Naive B cell (primary cell): ENCODE measurements at regions not wholly inside any gene's neighbourhood (a gene's known extent, or its start where the extent isn't known, plus 50 kb on each side); places are given as distances from the start of the nearest gene placed in this dataset.

Experiments
- ATAC-seq, 2 donors: fragments of 150-1000 bp; cut with Tn5 transposase; 2 replicates each; pipeline ENCODE4 v1.10.0; 2021; ENCODE audit warnings: low read depth in 2 of 2, mild to moderate bottlenecking in 2 of 2, moderate library complexity in 2 of 2
- DNase-seq: peaks from one replicate; pipeline ENCODE4 v3.0.0; 2022
- H3K27ac Mint-ChIP-seq, 6 donors: one replicate each; pipeline ENCODE4 v1.8.0; 2020 to 2022; ENCODE audit warnings: mild to moderate bottlenecking in 6 of 6, mixed read lengths in 6 of 6, moderate library complexity in 5 of 6, inconsistent platforms in 2 of 6
- H3K27me3 Mint-ChIP-seq, 3 donors: one replicate each; pipeline ENCODE4 v1.8.0; 2021 to 2022; ENCODE audit warnings: mixed read lengths in 3 of 3, mild to moderate bottlenecking in 1 of 3
- H3K36me3 Mint-ChIP-seq, 2 donors: one replicate each; pipeline ENCODE4 v1.8.0; 2020 to 2022; ENCODE audit warnings: mixed read lengths in 2 of 2, inconsistent platforms in 1 of 2, mild to moderate bottlenecking in 1 of 2
- H3K4me1 Mint-ChIP-seq, 3 donors: one replicate each; pipeline ENCODE4 v1.8.0; 2020 to 2022; ENCODE audit warnings: mixed read lengths in 3 of 3, inconsistent platforms in 1 of 3, mild to moderate bottlenecking in 1 of 3, moderate library complexity in 1 of 3
- H3K4me3 Mint-ChIP-seq, 8 donors: one replicate each; pipeline ENCODE4 v1.8.0; 2020 to 2022; ENCODE audit warnings: mild to moderate bottlenecking in 8 of 8, mixed read lengths in 8 of 8, moderate library complexity in 8 of 8, inconsistent platforms in 2 of 8
- H3K9me3 Mint-ChIP-seq, 7 donors: one replicate each; pipeline ENCODE4 v1.8.0; 2020 to 2022; ENCODE audit warnings: mixed read lengths in 7 of 7, mild to moderate bottlenecking in 5 of 7, inconsistent platforms in 2 of 7, moderate library complexity in 1 of 7

DNA sequence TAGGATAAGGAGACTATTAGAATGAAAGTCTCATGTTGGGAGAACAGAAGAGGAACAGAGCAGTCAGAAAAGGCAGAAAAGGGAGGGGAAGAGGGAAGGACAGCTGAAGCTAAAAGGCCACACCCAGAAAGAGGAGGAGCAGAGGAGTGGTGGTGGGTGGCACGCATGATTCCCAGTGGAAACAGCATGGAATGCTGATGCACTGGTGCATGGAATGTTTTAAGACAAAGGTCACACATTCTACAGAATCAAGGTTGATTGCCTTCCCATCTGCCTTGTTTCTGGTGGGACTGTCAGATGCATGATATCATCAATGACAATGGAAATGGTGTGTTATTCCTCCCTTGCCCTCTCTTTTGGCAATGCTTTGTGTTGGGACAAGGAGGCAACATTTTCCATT is 285.4 kb upstream of the MKI67 start:
- H3K27me3 Mint-ChIP-seq: no peaks in the 10 kb centered on the region
- peaks cover 0 to 9% (median 5%) of the 10 kb centered on the region in 7 donors for H3K9me3 Mint-ChIP-seq
- H3K36me3 Mint-ChIP-seq: no peaks in the 10 kb centered on the region
- H3K4me3 Mint-ChIP-seq: no peak overlapping the region
- DNase-seq: no peak
- ATAC-seq: no peak
- no peak overlapping the region for H3K27ac Mint-ChIP-seq
- no peaks in the 10 kb centered on the region for H3K4me1 Mint-ChIP-seq

DNA sequence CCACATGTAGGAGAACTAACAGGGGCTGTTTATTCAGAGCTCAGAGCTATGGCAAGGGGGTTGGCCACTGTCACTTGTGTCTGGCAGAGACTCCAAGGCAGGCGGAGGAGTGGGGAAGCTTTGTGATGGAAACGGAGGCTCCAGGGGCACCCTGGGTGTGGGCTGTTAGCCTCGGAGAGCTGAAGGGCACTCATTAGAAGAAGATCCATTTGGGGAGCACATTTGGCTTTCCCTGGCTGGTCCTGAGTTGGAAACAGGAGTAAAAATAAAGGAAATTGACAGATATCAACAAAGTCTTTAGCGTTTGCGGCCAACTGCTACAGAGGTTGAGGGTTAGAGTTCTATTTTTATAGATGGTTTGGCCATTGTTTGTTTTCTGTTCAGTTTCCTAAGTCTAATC is 288.3 kb upstream of the MKI67 start:
- Mint-ChIP-seq H3K36me3 (no peaks in the 10 kb centered on the region), H3K27me3 (peaks cover 0 to 9% (median 8%) of the 10 kb centered on the region in 3 donors), H3K4me3 (no peak overlapping the region), H3K27ac (no peak overlapping the region), H3K9me3 (peaks cover 0 to 11% (median 6%) of the 10 kb centered on the region in 7 donors), H3K4me1 (no peaks in the 10 kb centered on the region)
- no peak for DNase-seq
- ATAC-seq: no peak

DNA sequence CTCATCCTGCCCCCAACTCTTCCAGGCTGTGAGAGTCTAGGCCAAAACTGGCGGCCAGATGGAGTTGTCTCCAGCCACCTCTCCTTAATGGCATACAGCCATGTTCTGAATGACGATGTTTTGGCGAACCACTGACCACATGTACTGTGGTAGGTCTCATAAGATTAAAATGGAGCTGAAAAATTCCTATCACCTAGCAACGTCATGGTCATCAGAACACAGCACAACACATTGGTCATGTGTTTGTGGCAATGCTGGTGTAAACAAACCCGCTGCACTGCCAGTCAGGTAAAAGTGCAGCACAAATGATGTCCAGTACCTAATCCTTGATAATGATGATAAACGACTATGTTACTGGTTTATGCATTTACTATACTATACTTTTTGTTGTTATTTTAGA is 290.0 kb upstream of the MKI67 start:
- Mint-ChIP-seq H3K27me3 (peaks cover 0 to 18% (median 9%) of the 10 kb centered on the region in 3 donors), H3K36me3 (no peaks in the 10 kb centered on the region), H3K9me3 (peaks cover 0 to 11% (median 6%) of the 10 kb centered on the region in 7 donors), H3K4me3 (no peak overlapping the region), H3K4me1 (no peaks in the 10 kb centered on the region), H3K27ac (no peak overlapping the region)
- ATAC-seq (no peak), DNase-seq (no peak)

DNA sequence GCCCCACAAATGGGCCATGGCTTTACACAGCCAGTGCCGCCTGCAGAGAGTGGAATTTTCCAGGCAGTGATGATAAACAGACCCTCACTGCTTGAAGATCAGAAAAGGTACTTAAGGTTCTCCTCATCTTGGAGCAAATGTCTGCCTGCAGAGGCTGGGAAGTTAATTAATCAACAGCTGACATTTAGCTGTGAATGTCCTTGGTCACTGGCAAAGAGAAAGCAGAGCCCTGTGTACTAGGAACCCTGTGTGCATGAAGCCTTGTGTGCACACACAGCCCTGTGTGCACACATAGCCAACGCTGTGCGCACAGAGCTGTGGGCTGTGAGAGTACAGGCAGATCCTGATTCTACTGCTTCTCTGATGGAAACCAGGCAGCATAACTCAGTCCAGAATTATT is 291.6 kb upstream of the MKI67 start:
- DNase-seq (no peak), ATAC-seq (no peak)
- Mint-ChIP-seq H3K4me3 (no peak overlapping the region), H3K4me1 (no peaks in the 10 kb centered on the region), H3K27me3 (peaks cover 0 to 20% (median 9%) of the 10 kb centered on the region in 3 donors), H3K9me3 (peaks cover 0 to 10% (median 0%) of the 10 kb centered on the region in 7 donors), H3K27ac (no peak overlapping the region), H3K36me3 (no peaks in the 10 kb centered on the region)

GRCh38 chr10:128418819-128419218 is 292.6 kb upstream of the MKI67 start:
- H3K36me3 Mint-ChIP-seq: no peaks in the 10 kb centered on the region
- DNase-seq: no peak
- no peak for ATAC-seq
- no peak overlapping the region for H3K4me3 Mint-ChIP-seq
- peaks cover 0 to 6% (median 0%) of the 10 kb centered on the region in 7 donors for H3K9me3 Mint-ChIP-seq
- H3K4me1 Mint-ChIP-seq: no peaks in the 10 kb centered on the region
- H3K27me3 Mint-ChIP-seq: peaks cover 0 to 20% (median 9%) of the 10 kb centered on the region in 3 donors
- H3K27ac Mint-ChIP-seq: no peak overlapping the region

- peaks cover 0 to 20% (median 9%) of the 10 kb centered on the region in 3 donors for H3K27me3 Mint-ChIP-seq
- no peak for ATAC-seq
- no peak for DNase-seq
- no peaks in the 10 kb centered on the region for H3K4me1 Mint-ChIP-seq
- H3K9me3 Mint-ChIP-seq: peaks cover 0 to 6% (median 0%) of the 10 kb centered on the region in 7 donors
- H3K4me3 Mint-ChIP-seq: no peak overlapping the region
- no peak overlapping the region for H3K27ac Mint-ChIP-seq
- no peaks in the 10 kb centered on the region for H3K36me3 Mint-ChIP-seq
These were observed 293.3 kb upstream of the MKI67 start for GRCh38 chr10:128419466-128420019.

DNA sequence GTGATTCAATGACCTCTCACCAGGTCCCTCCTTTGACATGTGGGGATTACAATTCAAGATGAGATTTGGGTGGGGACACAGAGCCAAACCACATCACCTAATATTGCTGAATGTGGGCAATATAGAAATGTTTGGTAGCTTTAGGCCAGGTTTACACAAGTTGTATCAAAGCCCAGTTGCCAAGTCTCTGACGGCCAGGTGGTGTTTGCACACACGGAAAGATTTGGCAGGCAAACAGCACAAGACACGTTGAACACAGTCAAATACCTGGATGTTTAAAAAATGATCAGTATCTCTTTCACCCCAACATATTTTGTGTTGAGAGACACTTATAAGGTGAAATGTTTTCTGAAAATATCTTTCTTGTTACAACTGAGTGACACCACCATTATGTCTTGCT is 294.4 kb upstream of the MKI67 start:
- DNase-seq (no peak), ATAC-seq (no peak)
- Mint-ChIP-seq H3K4me3 (no peak overlapping the region), H3K36me3 (no peaks in the 10 kb centered on the region), H3K27me3 (peaks cover 0 to 20% (median 9%) of the 10 kb centered on the region in 3 donors), H3K4me1 (no peaks in the 10 kb centered on the region), H3K27ac (no peak overlapping the region), H3K9me3 (peaks cover 0 to 8% (median 0%) of the 10 kb centered on the region in 7 donors)

DNA sequence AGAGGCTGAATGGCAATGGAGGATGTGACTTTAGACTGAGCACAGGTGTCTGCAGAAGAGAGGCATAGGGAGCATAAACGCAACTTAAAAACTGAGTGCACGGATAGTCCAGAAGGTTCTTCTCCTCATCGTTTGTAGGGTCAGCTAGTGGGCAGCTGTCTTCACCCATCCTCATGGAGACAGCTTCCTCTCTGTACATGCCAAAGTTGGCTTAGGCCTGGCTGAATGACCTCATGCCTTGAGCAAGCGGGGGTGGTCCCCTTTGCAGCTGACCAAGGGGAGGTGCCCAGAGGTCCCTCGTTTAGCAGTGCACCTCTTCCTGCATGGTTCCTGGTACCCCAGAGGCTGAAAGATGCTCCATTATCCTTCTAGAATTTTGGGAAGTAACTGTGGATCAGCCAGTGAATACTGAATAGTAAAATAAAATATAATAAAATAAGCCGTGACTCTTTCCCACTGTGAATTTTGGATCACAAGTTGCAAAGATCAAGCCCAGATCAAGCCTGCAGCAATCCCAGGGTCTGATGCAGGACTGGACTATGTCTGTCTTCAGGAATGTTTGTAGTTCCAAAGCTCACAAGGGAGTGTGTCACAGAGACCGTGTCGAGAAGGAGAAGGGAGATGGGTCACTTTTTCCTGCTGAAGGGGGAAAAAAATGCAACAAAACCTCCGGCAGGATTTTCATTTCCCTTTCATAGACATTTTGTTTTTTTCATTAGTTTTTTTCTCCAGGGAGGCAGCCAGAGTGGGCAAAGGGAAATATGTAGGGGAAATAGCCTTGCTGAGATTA is 295.3 kb upstream of the MKI67 start:
- Mint-ChIP-seq H3K9me3 (peaks cover 0 to 8% (median 0%) of the 10 kb centered on the region in 7 donors), H3K4me1 (no peaks in the 10 kb centered on the region), H3K27me3 (peaks cover 4 to 20% (median 9%) of the 10 kb centered on the region in 3 donors), H3K27ac (no peak overlapping the region), H3K4me3 (peak overlapping the region in 1 of 8 donors; percentile 77), H3K36me3 (no peaks in the 10 kb centered on the region)
- no peak for DNase-seq
- ATAC-seq: no peak

DNA sequence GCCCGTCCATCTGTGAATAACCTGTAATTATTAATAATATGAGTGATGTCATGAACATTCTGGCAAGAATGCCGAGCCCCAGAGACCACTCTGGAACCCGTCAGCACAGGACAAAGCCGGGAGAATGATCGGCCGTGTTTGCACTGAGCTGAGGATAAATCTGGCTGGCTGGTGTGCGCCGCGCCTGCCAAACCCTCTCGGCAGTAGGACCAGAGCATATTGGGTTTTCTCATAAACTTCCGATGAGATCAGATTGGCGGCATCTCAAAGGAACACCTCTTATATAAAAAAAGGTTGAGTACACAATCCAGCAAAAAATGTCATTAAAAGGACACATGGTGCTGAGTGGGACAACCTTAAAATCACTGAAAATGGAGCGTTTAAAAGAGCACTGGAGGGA is 296.0 kb upstream of the MKI67 start:
- DNase-seq (no peak), ATAC-seq (no peak)
- H3K4me1 Mint-ChIP-seq: no peaks in the 10 kb centered on the region
- peaks cover 0 to 8% (median 0%) of the 10 kb centered on the region in 7 donors for H3K9me3 Mint-ChIP-seq
- H3K27me3 Mint-ChIP-seq: peaks cover 6 to 21% (median 9%) of the 10 kb centered on the region in 3 donors
- no peak overlapping the region for H3K27ac Mint-ChIP-seq
- H3K4me3 Mint-ChIP-seq: no peak overlapping the region
- no peaks in the 10 kb centered on the region for H3K36me3 Mint-ChIP-seq

DNA sequence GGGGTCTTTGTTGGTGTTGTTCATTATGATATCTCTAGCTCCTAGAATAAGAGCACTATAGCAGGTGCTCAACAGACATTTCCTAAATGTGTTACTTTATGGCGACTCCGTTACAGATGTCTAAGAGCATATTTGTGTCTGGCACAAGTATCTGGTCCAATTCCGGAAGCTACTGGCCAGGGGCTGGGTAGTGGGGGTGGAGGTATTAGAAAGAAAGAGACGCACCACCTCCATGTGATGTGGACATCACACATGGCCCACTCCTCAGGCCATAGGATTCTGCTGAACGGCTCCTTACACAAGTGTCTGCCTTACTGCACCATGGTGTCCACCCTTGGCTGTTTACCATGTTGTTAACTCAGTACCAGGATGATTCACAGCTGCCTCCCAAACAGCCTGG is 296.8 kb upstream of the MKI67 start:
- Mint-ChIP-seq H3K36me3 (no peaks in the 10 kb centered on the region), H3K27ac (no peak overlapping the region), H3K4me3 (no peak overlapping the region), H3K9me3 (peaks cover 0 to 8% (median 1%) of the 10 kb centered on the region in 7 donors), H3K27me3 (peaks cover 8 to 25% (median 9%) of the 10 kb centered on the region in 3 donors), H3K4me1 (no peaks in the 10 kb centered on the region)
- ATAC-seq (no peak), DNase-seq (no peak)

GRCh38 chr10:128429321-128429720 is 303.1 kb upstream of the MKI67 start:
- DNase-seq: no peak
- H3K9me3 Mint-ChIP-seq: peaks cover 0 to 3% (median 1%) of the 10 kb centered on the region in 7 donors

GRCh38 chr10:128429835-128430513 is 303.8 kb upstream of the MKI67 start:
- Mint-ChIP-seq H3K4me3 (no peak overlapping the region), H3K36me3 (no peaks in the 10 kb centered on the region), H3K27ac (no peak overlapping the region), H3K9me3 (peaks cover 0 to 3% (median 1%) of the 10 kb centered on the region in 7 donors), H3K27me3 (peaks cover 10 to 11% (median 11%) of the 10 kb centered on the region in 3 donors), H3K4me1 (no peaks in the 10 kb centered on the region)
- ATAC-seq (no peak), DNase-seq (no peak)

More at GRCh38 chr10:128429321-128429720, 303.1 kb upstream of the MKI67 start:
- Mint-ChIP-seq H3K27me3 (peaks cover 5 to 11% (median 8%) of the 10 kb centered on the region in 3 donors), H3K36me3 (no peaks in the 10 kb centered on the region), H3K4me3 (no peak overlapping the region), H3K4me1 (no peaks in the 10 kb centered on the region), H3K27ac (no peak overlapping the region)
- ATAC-seq: no peak

DNA sequence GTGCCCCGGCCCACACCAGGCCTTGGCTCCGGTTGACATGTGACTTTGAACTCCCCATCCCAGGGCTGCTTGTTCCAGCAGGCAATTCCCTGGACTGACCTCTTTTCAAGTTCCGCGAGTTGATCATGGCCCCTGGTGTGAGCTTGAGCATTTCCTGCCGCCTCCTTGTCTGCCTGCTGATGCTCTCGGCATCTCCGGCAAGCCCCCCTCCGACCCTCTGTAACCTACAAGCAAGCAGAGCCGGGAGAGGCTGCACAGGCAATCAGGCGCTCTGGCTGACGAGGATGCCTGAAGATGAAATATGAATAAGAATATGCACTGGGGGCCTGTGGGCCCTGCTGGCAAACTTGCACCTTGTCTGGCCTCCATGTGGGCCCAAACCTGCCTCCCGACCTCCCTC is 304.9 kb upstream of the MKI67 start:
- Mint-ChIP-seq H3K4me3 (no peak overlapping the region), H3K27ac (no peak overlapping the region), H3K4me1 (no peaks in the 10 kb centered on the region), H3K27me3 (peaks cover 8 to 20% (median 14%) of the 10 kb centered on the region in 3 donors), H3K36me3 (no peaks in the 10 kb centered on the region), H3K9me3 (peaks cover 0 to 3% (median 1%) of the 10 kb centered on the region in 7 donors)
- DNase-seq: no peak
- no peak for ATAC-seq
